ENCODE measurements at regions not wholly inside any gene's neighbourhood (a gene's known extent, or its start where the extent isn't known, plus 50 kb on each side); places are given as distances from the start of the nearest gene placed in this dataset.

DNA sequence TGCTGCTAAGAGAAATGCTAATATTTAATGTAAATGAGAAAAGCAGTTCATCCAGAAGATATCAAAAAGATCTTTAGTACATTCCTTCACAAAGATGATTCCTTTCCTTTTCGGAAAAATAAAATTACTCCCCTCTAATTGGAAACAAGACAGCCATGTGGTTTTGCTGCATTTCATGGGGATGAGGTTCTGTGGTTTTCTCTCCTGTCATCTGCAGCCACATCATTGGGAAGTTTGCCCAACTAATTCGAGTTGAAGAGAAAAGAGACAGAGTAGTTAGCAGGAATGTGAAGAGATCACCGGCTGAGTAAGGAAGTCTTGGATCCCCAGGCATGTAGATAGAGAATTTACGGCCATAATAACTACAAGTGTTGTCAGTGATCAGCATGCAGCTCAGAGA is 122.1 kb downstream of the CYSLTR2 start:
- TF ChIP-seq, protein P1, sequence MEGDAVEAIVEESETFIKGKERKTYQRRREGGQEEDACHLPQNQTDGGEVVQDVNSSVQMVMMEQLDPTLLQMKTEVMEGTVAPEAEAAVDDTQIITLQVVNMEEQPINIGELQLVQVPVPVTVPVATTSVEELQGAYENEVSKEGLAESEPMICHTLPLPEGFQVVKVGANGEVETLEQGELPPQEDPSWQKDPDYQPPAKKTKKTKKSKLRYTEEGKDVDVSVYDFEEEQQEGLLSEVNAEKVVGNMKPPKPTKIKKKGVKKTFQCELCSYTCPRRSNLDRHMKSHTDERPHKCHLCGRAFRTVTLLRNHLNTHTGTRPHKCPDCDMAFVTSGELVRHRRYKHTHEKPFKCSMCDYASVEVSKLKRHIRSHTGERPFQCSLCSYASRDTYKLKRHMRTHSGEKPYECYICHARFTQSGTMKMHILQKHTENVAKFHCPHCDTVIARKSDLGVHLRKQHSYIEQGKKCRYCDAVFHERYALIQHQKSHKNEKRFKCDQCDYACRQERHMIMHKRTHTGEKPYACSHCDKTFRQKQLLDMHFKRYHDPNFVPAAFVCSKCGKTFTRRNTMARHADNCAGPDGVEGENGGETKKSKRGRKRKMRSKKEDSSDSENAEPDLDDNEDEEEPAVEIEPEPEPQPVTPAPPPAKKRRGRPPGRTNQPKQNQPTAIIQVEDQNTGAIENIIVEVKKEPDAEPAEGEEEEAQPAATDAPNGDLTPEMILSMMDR (IDR thresholded peaks at IDR 0.05) = no peak
- no peak for TF ChIP-seq POLR2A (IDR thresholded peaks at IDR 0.05)
- no peak for TF ChIP-seq EP300 (IDR thresholded peaks at IDR 0.05)
- TF ChIP-seq POLR2AphosphoS5 (IDR thresholded peaks at IDR 0.05) = no peak
